ENCODE measurements at regions not wholly inside any gene's neighbourhood (a gene's known extent, or its start where the extent isn't known, plus 50 kb on each side); places are given as distances from the start of the nearest gene placed in this dataset.

DNA sequence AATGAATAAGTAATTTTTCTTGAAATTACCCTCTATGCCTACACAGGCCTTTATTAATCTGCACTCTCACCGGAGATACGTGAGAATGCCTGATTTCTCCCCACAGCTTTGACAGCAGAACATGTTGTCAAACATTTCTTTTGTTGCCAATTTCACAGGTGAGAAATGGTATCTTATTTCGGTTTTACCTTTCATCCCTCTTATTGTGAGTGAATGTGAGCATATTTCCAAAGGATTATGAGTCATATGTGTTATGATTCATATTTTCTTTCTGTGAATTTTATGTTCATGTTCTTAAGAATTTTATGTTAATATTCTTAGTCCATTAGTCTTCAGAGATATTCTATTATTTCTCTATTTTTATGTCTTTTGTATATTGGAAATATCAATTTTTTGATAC lies 965.1 kb downstream of the CCSER2 start:
- H4K20me1 ChIP-seq (ENCODE audit: control insufficient read depth, extremely low read depth, insufficient read depth, low read length), result no peaks in the 10 kb centered on the region
- TF ChIP-seq EZH2 (IDR thresholded peaks at IDR 0.05; ENCODE audit: low read length, missing control alignments) (no peak), CTCF (conservative IDR thresholded peaks at IDR 0.05 in 1 of 2, IDR thresholded peaks at IDR 0.05 in 1 of 2; ENCODE audit: low read depth in 1 of 2, low read length in 2 of 2) (no peak)
- H3K4me1 ChIP-seq (ENCODE audit: control insufficient read depth, extremely low read depth, insufficient read depth, low read length), result no peaks in the 10 kb centered on the region
- no peak overlapping the region for H3K4me3 ChIP-seq (replicated peaks in 1 of 4; ENCODE audit: control extremely low read depth in 1 of 4, insufficient read depth in 1 of 4, low read depth in 3 of 4, low read length in 4 of 4)
- H3K27me3 ChIP-seq (ENCODE audit: control insufficient read depth, insufficient read depth, low read length), result no peaks in the 10 kb centered on the region
- no peak overlapping the region for H3K4me2 ChIP-seq (ENCODE audit: extremely low read depth, insufficient read depth, low read length)
- no peak overlapping the region for H2AFZ ChIP-seq (ENCODE audit: low read length)
- no peak overlapping the region for H3K9ac ChIP-seq (ENCODE audit: insufficient read depth, low read length)
- no peak for DNase-seq (ENCODE audit: low read depth in 2 of 2)
- H3K27ac ChIP-seq (ENCODE audit: insufficient read depth, low read length), result no peak overlapping the region
- no peaks in the 10 kb centered on the region for H3K79me2 ChIP-seq (ENCODE audit: control insufficient read depth, insufficient read depth, low read length)
- H3K9me3 ChIP-seq (ENCODE audit: control insufficient read depth, insufficient read depth, low read depth, low read length), result no peaks in the 10 kb centered on the region
- H3K36me3 ChIP-seq (ENCODE audit: control insufficient read depth, insufficient read depth, low read length), result no peaks in the 10 kb centered on the region

DNA sequence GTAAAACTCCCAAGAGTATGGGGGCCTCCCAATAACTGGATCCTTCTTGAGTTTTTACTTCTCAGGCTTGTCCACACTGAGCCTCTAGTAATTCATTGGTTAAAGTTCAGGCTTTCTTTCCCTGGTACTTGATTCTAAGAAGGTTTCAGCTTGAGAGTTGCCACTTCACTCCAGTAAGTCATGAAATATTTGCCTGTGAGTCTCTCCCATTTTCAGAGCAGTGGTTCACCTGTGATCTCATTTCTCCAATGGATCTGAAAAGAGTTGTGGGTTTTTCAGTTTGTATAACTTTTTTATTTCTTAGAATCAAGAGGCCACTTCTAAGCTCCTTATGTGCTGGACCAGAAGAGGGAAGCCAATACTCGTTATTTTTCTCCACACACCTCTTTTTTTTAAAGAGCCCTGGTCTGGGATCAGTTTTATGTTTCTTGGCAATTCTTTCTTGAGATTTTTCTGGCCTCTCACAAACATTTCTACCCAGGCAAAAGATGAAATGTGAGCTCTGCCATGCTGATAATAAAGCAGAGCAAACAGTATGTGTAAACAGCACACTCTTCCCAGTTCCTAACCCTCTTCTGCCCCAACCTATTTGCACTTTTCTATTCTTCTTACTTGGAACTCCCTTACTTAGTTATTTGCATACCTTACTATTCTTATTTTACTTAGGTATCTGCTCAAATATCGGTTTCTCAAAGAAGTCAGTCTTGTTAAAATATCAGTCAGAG lies 983.4 kb downstream of the CCSER2 start:
- no peak overlapping the region for H3K9ac ChIP-seq (ENCODE audit: insufficient read depth, low read length)
- H3K4me3 ChIP-seq (replicated peaks in 1 of 4; ENCODE audit: control extremely low read depth in 1 of 4, insufficient read depth in 1 of 4, low read depth in 3 of 4, low read length in 4 of 4), result no peak overlapping the region
- no peaks in the 10 kb centered on the region for H4K20me1 ChIP-seq (ENCODE audit: control insufficient read depth, extremely low read depth, insufficient read depth, low read length)
- H3K4me2 ChIP-seq (ENCODE audit: extremely low read depth, insufficient read depth, low read length), result no peak overlapping the region
- H2AFZ ChIP-seq (ENCODE audit: low read length), result no peak overlapping the region
- no peak for TF ChIP-seq EZH2 (IDR thresholded peaks at IDR 0.05; ENCODE audit: low read length, missing control alignments)
- TF ChIP-seq CTCF (conservative IDR thresholded peaks at IDR 0.05 in 1 of 2, IDR thresholded peaks at IDR 0.05 in 1 of 2; ENCODE audit: low read depth in 1 of 2, low read length in 2 of 2), result no peak
- H3K79me2 ChIP-seq (ENCODE audit: control insufficient read depth, insufficient read depth, low read length), result no peaks in the 10 kb centered on the region
- no peaks in the 10 kb centered on the region for H3K36me3 ChIP-seq (ENCODE audit: control insufficient read depth, insufficient read depth, low read length)
- no peaks in the 10 kb centered on the region for H3K27me3 ChIP-seq (ENCODE audit: control insufficient read depth, insufficient read depth, low read length)
- no peaks in the 10 kb centered on the region for H3K4me1 ChIP-seq (ENCODE audit: control insufficient read depth, extremely low read depth, insufficient read depth, low read length)
- DNase-seq (ENCODE audit: low read depth in 2 of 2), result no peak
- H3K9me3 ChIP-seq (ENCODE audit: control insufficient read depth, insufficient read depth, low read depth, low read length), result no peaks in the 10 kb centered on the region
- no peak overlapping the region for H3K27ac ChIP-seq (ENCODE audit: insufficient read depth, low read length)

DNA sequence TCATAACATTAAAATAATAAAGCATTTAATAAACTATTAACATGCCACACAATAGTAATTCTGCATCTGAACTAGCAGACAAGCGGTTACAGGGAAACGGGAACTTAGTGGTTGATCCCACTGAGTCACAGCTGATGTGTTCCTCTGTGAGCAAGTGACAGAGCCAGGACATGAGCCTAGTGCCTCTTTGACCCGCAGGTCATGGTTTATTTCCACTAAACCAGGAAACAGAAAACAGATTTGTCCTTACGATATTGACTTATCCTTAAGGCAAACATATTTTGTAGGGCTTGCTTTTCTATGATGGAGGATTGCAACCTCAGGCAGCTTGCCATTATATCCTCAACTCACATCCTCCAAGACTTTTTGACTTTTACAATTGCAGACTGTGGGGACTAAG lies 987.3 kb downstream of the CCSER2 start:
- H3K9me3 ChIP-seq (ENCODE audit: control insufficient read depth, insufficient read depth, low read depth, low read length), result no peaks in the 10 kb centered on the region
- no peak for DNase-seq (ENCODE audit: low read depth in 2 of 2)
- no peaks in the 10 kb centered on the region for H4K20me1 ChIP-seq (ENCODE audit: control insufficient read depth, extremely low read depth, insufficient read depth, low read length)
- no peaks in the 10 kb centered on the region for H3K36me3 ChIP-seq (ENCODE audit: control insufficient read depth, insufficient read depth, low read length)
- no peaks in the 10 kb centered on the region for H3K27me3 ChIP-seq (ENCODE audit: control insufficient read depth, insufficient read depth, low read length)
- H3K4me1 ChIP-seq (ENCODE audit: control insufficient read depth, extremely low read depth, insufficient read depth, low read length), result no peaks in the 10 kb centered on the region
- H3K9ac ChIP-seq (ENCODE audit: insufficient read depth, low read length), result no peak overlapping the region
- no peak overlapping the region for H3K4me3 ChIP-seq (replicated peaks in 1 of 4; ENCODE audit: control extremely low read depth in 1 of 4, insufficient read depth in 1 of 4, low read depth in 3 of 4, low read length in 4 of 4)
- H3K27ac ChIP-seq (ENCODE audit: insufficient read depth, low read length), result no peak overlapping the region
- no peaks in the 10 kb centered on the region for H3K79me2 ChIP-seq (ENCODE audit: control insufficient read depth, insufficient read depth, low read length)
- H2AFZ ChIP-seq (ENCODE audit: low read length), result no peak overlapping the region
- TF ChIP-seq CTCF (conservative IDR thresholded peaks at IDR 0.05 in 1 of 2, IDR thresholded peaks at IDR 0.05 in 1 of 2; ENCODE audit: low read depth in 1 of 2, low read length in 2 of 2) (no peak), EZH2 (IDR thresholded peaks at IDR 0.05; ENCODE audit: low read length, missing control alignments) (no peak)
- H3K4me2 ChIP-seq (ENCODE audit: extremely low read depth, insufficient read depth, low read length), result no peak overlapping the region

Measured in fibroblast of lung (primary cell).